ENCODE measurements at regions not wholly inside any gene's neighbourhood (a gene's known extent, or its start where the extent isn't known, plus 50 kb on each side); places are given as distances from the start of the nearest gene placed in this dataset.

GRCh38 chr7:113487925-113488731 lies 369.8 kb upstream of the SMIM30 start:
- TF ChIP-seq CTCF (IDR thresholded peaks at IDR 0.05; ENCODE audit: borderline replicate concordance, extremely low read depth, low read length, poor library complexity, severe bottlenecking) (no peak), EZH2 (IDR thresholded peaks at IDR 0.05; ENCODE audit: borderline replicate concordance, low read depth, low read length, severe bottlenecking) (no peak)

Data from DND-41 (cell line).